ENCODE measurements at regions not wholly inside any gene's neighbourhood (a gene's known extent, or its start where the extent isn't known, plus 50 kb on each side); places are given as distances from the start of the nearest gene placed in this dataset.

- TF ChIP-seq POLR2A (IDR thresholded peaks at IDR 0.05): no peak
- TF ChIP-seq CTCF (IDR thresholded peaks at IDR 0.05): no peak
These were observed 182.4 kb downstream of the UACA start for GRCh38 chr15:70580958-70581357.
